ENCODE measurements at regions not wholly inside any gene's neighbourhood (a gene's known extent, or its start where the extent isn't known, plus 50 kb on each side); places are given as distances from the start of the nearest gene placed in this dataset.

DNA sequence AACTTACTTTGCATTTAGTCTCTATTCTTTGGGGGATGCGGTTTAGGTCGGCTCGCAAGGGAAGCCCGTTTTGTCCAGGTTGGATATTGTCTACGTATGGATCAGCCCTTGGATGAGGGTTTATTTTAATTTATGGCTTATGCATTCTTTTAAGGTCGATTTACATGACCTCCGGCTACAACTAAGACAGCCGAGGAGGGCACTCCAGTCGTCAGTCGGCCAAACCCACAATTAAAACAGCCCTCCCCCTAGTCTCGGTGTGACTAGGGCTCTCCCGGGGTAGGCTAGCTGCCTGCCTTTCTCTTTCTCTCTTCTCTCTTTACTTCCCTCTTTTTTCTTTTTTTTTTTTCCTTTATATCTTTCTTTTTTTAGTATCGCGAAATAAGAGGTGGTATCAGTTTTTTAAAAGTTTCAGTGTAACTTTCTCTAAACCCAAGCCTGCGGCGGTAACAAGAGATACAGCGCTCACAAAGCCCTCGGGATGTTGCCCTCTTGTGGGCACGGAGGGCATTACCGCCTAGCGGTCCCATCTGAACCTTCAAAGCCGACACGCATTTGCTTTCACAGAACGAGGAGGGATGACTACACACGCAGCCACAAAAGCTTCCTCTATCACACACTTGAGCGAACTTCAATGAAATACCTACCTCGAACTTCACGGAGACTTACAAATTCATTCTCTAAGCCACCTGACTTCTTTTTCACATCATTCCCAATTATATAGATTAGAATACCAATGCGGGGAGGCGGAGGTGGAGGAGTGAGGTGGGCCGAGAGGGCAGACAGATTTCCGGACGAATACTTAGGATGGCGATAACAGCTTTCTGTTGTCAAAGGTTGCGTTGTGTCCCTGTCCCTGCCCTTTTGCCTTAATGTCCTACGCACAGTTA lies 132.3 kb upstream of the C11orf58 start:
- peaks cover 20% of the 10 kb centered on the region for H3K4me1 ChIP-seq (ENCODE audit: control insufficient read depth, insufficient read depth, low read length)
- peaks cover 41% of the 10 kb centered on the region for H3K27me3 ChIP-seq (ENCODE audit: control insufficient read depth, insufficient read depth, low read length)
- peak overlapping the region; percentile 97 for H3K27ac ChIP-seq (ENCODE audit: low read length)
- no peaks in the 10 kb centered on the region for H3K36me3 ChIP-seq (ENCODE audit: control insufficient read depth, insufficient read depth, low read length)
- peak overlapping the region; percentile 83 for H3K4me3 ChIP-seq (ENCODE audit: low read length)
- peak; percentile 97 for DNase-seq
- H3K9me3 ChIP-seq (replicated peaks; ENCODE audit: control insufficient read depth, low read depth, low read length) = no peaks in the 10 kb centered on the region
- WGBS (ENCODE audit: insufficient coverage) = 0% methylated on average over 16 of the region's 36 CpGs

DNA sequence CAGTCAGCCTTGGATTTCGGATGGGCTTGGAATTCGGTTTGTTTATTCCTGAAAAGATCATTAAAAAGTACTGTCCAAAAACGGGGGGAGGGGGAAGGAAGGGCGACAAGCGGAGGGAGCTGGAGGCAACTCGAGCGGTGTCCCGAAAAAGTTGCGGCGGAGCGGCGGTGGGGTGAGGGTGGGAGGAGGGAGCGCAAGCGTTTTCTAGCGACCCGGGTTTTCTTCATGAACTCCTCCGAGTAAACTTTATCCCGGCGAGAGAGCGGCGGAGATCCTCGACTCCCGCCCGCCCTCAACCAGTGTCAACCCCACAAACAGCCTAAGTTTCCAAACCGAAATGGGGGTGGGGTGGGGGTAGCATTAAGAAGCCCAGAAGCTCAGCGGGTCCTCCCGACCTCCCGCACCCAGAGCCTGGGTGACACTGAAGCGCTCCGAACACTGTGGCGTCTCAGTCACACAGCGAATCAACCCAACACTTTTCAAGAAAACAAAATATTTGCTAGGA lies 133.0 kb upstream of the C11orf58 start:
- peak overlapping the region; percentile 97 for H3K27ac ChIP-seq (ENCODE audit: low read length)
- peaks cover 19% of the 10 kb centered on the region for H3K4me1 ChIP-seq (ENCODE audit: control insufficient read depth, insufficient read depth, low read length)
- peak; percentile 71 for DNase-seq
- H3K27me3 ChIP-seq (ENCODE audit: control insufficient read depth, insufficient read depth, low read length) = peaks cover 34% of the 10 kb centered on the region
- no peaks in the 10 kb centered on the region for H3K36me3 ChIP-seq (ENCODE audit: control insufficient read depth, insufficient read depth, low read length)
- H3K4me3 ChIP-seq (ENCODE audit: low read length) = peak overlapping the region; percentile 83
- WGBS (ENCODE audit: insufficient coverage) = 0% methylated on average over 11 of the region's 32 CpGs
- no peaks in the 10 kb centered on the region for H3K9me3 ChIP-seq (replicated peaks; ENCODE audit: control insufficient read depth, low read depth, low read length)

DNA sequence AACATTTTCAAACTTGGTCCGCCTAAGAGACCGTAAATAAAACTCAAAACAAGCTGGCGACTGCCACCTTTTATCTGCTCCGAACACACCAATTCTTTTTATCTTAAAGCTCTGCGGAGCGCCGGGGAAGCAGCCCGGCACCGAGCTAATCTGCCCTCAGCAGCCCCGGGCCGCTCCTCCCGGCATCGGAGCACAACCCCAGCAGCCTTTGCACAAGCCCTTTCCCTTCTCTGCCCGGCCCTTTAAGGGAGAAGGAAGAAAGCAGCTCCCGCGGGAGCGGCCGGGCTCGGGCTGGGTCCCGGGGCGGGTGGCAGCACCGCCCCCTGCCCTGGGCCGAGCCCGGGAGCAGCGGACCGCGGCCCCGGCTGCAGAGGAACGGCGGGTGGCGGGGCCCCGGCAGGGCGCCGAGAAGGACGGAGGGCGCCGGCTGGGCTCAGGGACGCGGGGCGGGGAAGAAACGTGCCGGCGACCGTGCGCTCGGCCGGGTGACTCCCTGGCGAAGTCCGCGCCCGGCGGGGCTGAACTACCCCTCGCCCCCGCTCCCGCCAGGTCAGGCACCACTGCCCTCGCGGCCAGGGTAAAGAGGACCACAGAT lies 133.6 kb upstream of the C11orf58 start:
- Histone ChIP-seq H3K4me3 (ENCODE audit: low read length) (peak overlapping the region; percentile 83), H3K4me1 (ENCODE audit: control insufficient read depth, insufficient read depth, low read length) (peaks cover 18% of the 10 kb centered on the region), H3K36me3 (ENCODE audit: control insufficient read depth, insufficient read depth, low read length) (no peaks in the 10 kb centered on the region), H3K9me3 (replicated peaks; ENCODE audit: control insufficient read depth, low read depth, low read length) (no peaks in the 10 kb centered on the region), H3K27ac (ENCODE audit: low read length) (peak overlapping the region; percentile 97), H3K27me3 (ENCODE audit: control insufficient read depth, insufficient read depth, low read length) (peaks cover 28% of the 10 kb centered on the region)
- peak; percentile 51 for DNase-seq
- WGBS (ENCODE audit: insufficient coverage) = 0% methylated on average over 55 of the region's 57 CpGs

DNA sequence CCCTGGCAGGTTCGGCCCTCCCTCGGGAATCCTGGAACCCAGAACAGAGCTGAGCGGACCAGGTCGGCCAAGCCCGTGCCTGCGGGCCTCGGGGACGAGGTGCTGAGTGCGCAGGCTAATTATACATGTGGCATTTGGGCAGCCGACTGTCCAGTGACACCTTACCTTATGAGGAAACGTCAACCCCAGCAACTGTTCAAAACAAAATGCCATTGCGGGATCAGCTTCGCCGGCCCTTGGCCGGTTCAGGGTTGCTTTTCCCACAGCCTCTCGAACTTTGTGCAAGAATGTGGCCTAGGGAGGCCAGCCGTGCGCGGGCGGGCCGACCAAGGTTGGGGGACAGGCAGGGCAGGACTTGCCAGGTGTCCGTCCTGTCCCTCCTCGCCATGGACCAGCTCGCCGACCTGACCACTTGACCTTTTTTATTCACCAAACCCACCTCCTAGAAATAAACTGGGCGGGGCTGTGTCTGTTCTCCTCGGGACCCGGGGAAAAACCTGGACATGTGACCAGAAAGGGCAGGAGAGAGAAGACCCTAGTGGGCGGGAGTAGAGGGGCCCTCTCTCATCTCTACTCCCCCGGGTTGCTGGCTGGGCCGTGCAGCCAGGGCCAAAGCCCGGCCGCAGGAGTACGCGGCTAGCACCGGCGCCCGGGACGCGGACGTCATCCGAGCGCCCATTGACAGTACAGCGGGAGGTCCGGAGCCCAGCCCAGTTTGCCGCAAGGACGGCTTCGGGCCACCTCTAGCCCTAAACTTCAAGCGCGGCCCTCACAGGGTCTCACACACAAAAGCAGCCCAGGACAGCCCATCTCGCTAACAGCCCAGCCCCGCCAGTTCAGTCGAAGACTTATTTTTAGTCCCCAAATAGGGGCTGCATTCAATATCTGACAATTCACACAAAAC lies 134.3 kb upstream of the C11orf58 start:
- DNase-seq = peak; percentile 70
- H3K36me3 ChIP-seq (ENCODE audit: control insufficient read depth, insufficient read depth, low read length) = no peaks in the 10 kb centered on the region
- peaks cover 16% of the 10 kb centered on the region for H3K4me1 ChIP-seq (ENCODE audit: control insufficient read depth, insufficient read depth, low read length)
- H3K27me3 ChIP-seq (ENCODE audit: control insufficient read depth, insufficient read depth, low read length) = peaks cover 25% of the 10 kb centered on the region
- H3K9me3 ChIP-seq (replicated peaks; ENCODE audit: control insufficient read depth, low read depth, low read length) = no peaks in the 10 kb centered on the region
- 13% methylated on average over 44 of the region's 53 CpGs for WGBS (ENCODE audit: insufficient coverage)
- H3K27ac ChIP-seq (ENCODE audit: low read length) = peak overlapping the region; percentile 97
- H3K4me3 ChIP-seq (ENCODE audit: low read length) = peak overlapping the region; percentile 83

DNA sequence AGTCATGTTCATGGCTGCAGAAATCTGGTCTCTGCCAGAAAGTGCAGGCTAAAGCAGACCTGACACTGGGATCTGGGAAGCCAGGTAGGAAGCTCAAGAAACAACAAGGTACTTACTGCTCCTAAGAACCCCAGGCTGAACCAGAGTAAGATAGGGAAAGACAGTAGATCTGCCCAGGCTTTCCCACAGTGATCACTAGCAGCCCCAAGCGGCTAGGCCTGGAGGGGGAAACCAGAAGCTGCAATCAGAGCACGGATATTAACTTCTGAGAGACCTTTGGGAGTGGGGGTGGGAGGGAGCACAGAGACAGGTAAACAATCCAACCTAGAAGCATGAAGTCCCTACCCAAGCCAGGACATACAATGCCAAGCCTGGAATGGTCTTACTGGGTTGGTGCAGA lies 135.2 kb upstream of the C11orf58 start:
- no CpG with 5 or more reads among the region's 2 CpGs for WGBS (ENCODE audit: insufficient coverage)
- Histone ChIP-seq H3K9me3 (replicated peaks; ENCODE audit: control insufficient read depth, low read depth, low read length) (no peaks in the 10 kb centered on the region), H3K27me3 (ENCODE audit: control insufficient read depth, insufficient read depth, low read length) (peaks cover 25% of the 10 kb centered on the region), H3K4me3 (ENCODE audit: low read length) (peak overlapping the region; percentile 83), H3K36me3 (ENCODE audit: control insufficient read depth, insufficient read depth, low read length) (no peaks in the 10 kb centered on the region), H3K4me1 (ENCODE audit: control insufficient read depth, insufficient read depth, low read length) (peaks cover 16% of the 10 kb centered on the region), H3K27ac (ENCODE audit: low read length) (peak overlapping the region; percentile 97)
- DNase-seq = peak; percentile 25

DNA sequence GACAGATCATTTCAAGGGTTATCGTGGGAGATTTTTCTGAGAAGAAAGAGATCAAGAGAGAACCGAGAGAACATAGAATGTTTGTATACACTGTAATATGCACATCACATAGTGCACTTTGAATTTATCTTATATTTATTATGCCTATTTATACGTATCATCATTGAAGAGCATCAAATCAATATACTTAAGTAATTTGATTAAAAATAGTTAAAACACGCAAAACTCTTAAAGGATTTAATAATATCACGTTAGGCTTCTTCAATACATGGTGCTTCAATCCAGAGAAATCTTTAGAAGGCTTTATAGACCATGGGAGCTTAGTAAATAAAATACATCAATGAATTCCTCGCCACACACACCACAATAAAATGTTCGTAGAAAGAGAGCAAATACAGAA lies 139.5 kb upstream of the C11orf58 start:
- no peak for DNase-seq
- Histone ChIP-seq H3K9me3 (replicated peaks; ENCODE audit: control insufficient read depth, low read depth, low read length) (no peaks in the 10 kb centered on the region), H3K27ac (ENCODE audit: low read length) (no peak overlapping the region), H3K4me3 (ENCODE audit: low read length) (no peak overlapping the region), H3K4me1 (ENCODE audit: control insufficient read depth, insufficient read depth, low read length) (peaks cover 10% of the 10 kb centered on the region), H3K27me3 (ENCODE audit: control insufficient read depth, insufficient read depth, low read length) (peaks cover 7% of the 10 kb centered on the region), H3K36me3 (ENCODE audit: control insufficient read depth, insufficient read depth, low read length) (no peaks in the 10 kb centered on the region)
- no CpG with 5 or more reads among the region's 7 CpGs for WGBS (ENCODE audit: insufficient coverage)

DNA sequence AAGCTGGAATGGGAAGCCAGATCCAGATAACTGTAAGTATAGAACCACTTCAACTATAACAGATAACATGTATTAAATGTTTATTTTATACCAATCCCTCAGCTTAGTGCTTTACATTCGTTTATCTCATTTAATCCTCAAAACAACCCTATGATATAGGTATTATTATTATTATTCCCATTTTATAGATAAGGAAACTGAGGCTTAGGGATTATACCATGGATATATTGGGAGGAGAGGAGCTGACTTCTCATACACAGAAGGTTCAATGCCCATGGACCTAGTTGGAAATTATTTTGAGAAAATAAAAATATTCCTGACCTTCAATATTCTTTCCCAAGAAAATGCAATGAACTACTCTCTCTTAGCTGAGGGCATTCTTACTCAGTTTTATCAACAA lies 140.4 kb upstream of the C11orf58 start:
- H3K27me3 ChIP-seq (ENCODE audit: control insufficient read depth, insufficient read depth, low read length) = peaks cover under 1% of the 10 kb centered on the region
- H3K9me3 ChIP-seq (replicated peaks; ENCODE audit: control insufficient read depth, low read depth, low read length) = no peaks in the 10 kb centered on the region
- no peak overlapping the region for H3K27ac ChIP-seq (ENCODE audit: low read length)
- no peaks in the 10 kb centered on the region for H3K36me3 ChIP-seq (ENCODE audit: control insufficient read depth, insufficient read depth, low read length)
- H3K4me3 ChIP-seq (ENCODE audit: low read length) = no peak overlapping the region
- WGBS (ENCODE audit: insufficient coverage) = no CpG with 5 or more reads among the region's 1 CpG
- peaks cover under 1% of the 10 kb centered on the region for H3K4me1 ChIP-seq (ENCODE audit: control insufficient read depth, insufficient read depth, low read length)
- no peak for DNase-seq

DNA sequence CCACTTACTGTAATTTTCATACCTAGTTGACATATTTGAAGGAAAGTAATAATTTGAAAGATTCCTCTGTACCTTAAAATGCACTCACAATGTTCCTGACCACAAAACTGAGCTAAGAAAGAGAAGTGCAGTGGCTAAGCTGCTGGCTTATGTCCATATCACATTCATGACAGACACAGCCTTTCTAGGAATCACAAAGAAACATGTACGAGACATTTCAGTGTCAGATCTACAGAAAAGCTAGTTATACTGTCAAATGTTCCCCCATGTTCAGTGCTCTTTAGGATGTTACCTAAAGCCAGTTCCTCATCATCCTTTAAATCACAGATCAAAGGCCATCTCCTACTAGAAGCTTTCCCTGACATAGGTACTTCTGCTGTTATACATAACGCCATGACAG lies 142.2 kb upstream of the C11orf58 start:
- no peaks in the 10 kb centered on the region for H3K9me3 ChIP-seq (replicated peaks; ENCODE audit: control insufficient read depth, low read depth, low read length)
- DNase-seq = no peak
- 50% methylated on average over 1 of the region's 2 CpGs for WGBS (ENCODE audit: insufficient coverage)
- H3K27me3 ChIP-seq (ENCODE audit: control insufficient read depth, insufficient read depth, low read length) = no peaks in the 10 kb centered on the region
- H3K4me3 ChIP-seq (ENCODE audit: low read length) = no peak overlapping the region
- H3K36me3 ChIP-seq (ENCODE audit: control insufficient read depth, insufficient read depth, low read length) = no peaks in the 10 kb centered on the region
- no peaks in the 10 kb centered on the region for H3K4me1 ChIP-seq (ENCODE audit: control insufficient read depth, insufficient read depth, low read length)
- H3K27ac ChIP-seq (ENCODE audit: low read length) = no peak overlapping the region

DNA sequence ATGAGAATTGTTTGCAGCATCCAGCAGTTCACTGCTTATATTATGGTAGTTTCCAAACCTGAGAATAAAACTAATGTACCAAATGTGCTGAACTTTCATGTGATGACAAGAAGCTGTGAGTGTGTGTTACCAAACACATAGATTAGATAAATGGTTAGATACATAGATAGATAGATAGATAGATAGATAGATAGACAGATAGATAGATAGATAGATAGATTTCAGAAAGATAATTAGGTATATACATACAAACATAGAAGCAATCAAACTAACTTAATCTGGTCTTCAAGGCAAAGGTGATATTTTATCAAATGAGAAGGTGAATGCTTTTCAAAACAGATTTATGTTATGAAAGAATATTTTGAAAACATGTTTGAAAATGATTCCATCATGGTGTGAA lies 147.3 kb upstream of the C11orf58 start:
- Histone ChIP-seq H3K36me3 (ENCODE audit: control insufficient read depth, insufficient read depth, low read length) (no peaks in the 10 kb centered on the region), H3K9me3 (replicated peaks; ENCODE audit: control insufficient read depth, low read depth, low read length) (no peaks in the 10 kb centered on the region), H3K27me3 (ENCODE audit: control insufficient read depth, insufficient read depth, low read length) (no peaks in the 10 kb centered on the region), H3K4me3 (ENCODE audit: low read length) (no peak overlapping the region), H3K4me1 (ENCODE audit: control insufficient read depth, insufficient read depth, low read length) (no peaks in the 10 kb centered on the region), H3K27ac (ENCODE audit: low read length) (no peak overlapping the region)
- DNase-seq = no peak

DNA sequence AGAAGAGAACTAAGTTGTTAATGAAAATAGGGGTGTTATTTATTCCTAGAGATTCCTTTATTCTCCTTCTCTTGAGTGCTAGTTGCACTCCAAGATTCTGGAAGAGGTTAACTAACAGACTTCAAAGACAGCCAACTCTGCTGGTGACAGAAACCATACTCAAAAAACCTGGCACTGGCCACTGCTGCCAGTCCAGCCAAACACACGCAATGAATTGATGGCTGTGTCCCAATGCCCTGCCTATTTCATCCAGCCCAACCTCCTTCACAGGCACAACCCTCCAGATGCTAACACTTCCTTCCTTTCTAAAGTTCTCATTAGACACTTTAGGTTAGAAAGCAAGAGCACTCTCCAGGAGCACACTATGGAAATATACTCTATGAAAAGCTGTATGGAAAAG lies 150.8 kb upstream of the C11orf58 start:
- no peaks in the 10 kb centered on the region for H3K36me3 ChIP-seq (ENCODE audit: control insufficient read depth, insufficient read depth, low read length)
- WGBS (ENCODE audit: insufficient coverage) = 20% methylated on average over 1 of the region's 1 CpG
- no peaks in the 10 kb centered on the region for H3K27me3 ChIP-seq (ENCODE audit: control insufficient read depth, insufficient read depth, low read length)
- no peaks in the 10 kb centered on the region for H3K9me3 ChIP-seq (replicated peaks; ENCODE audit: control insufficient read depth, low read depth, low read length)
- DNase-seq = peak; percentile 19
- H3K4me3 ChIP-seq (ENCODE audit: low read length) = no peak overlapping the region
- no peak overlapping the region for H3K27ac ChIP-seq (ENCODE audit: low read length)
- no peaks in the 10 kb centered on the region for H3K4me1 ChIP-seq (ENCODE audit: control insufficient read depth, insufficient read depth, low read length)

All from muscle of leg (tissue), 3 donors.